Skin epidermis (tissue), 12 donors: ENCODE measurements at regions not wholly inside any gene's neighbourhood (a gene's known extent, or its start where the extent isn't known, plus 50 kb on each side); places are given as distances from the start of the nearest gene placed in this dataset.

ENCODE experiments used
- H3K27ac ChIP-seq, 21 experiments: fragments of 200-600 bp; sonication (generic) in 11 of 21; one replicate each; pipeline ENCODE4 v1.5.0; 2020; ENCODE audit warnings: mild to moderate bottlenecking in 3 of 21, inconsistent platforms in 2 of 21, moderate library complexity in 2 of 21
- H3K4me3 ChIP-seq, 7 experiments: fragments of 200-600 bp; sonication (generic) in 2 of 7; one replicate each; pipeline ENCODE4 v1.5.0; 2020; ENCODE audit warnings: inconsistent platforms in 2 of 7, mild to moderate bottlenecking in 2 of 7, moderate library complexity in 1 of 7

DNA sequence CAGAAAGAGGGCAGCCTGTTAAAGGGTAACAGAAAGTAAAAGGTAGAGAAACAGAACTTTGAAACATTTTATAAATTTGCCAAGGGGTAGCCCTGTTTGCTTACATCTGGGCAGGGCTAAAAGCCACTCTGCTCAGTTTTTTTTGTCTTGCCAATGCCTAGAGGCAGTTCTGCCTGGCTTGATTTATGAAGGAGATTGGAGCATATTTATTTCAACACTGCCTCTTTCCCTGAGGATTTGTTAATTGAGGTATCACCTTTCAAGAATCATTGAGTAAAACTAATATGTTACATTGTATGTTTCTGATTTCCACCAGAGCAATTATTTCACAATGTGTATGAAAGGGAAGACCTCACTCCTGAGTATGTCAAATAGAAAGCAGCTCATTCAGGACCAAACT is 160.8 kb downstream of the GXYLT1 start:
- Histone ChIP-seq H3K4me3 (no peak overlapping the region), H3K27ac (no peak overlapping the region)

- H3K27ac ChIP-seq = no peak overlapping the region
- no peak overlapping the region for H3K4me3 ChIP-seq
These were observed 161.3 kb downstream of the GXYLT1 start for GRCh38 chr12:41983394-41983793.

DNA sequence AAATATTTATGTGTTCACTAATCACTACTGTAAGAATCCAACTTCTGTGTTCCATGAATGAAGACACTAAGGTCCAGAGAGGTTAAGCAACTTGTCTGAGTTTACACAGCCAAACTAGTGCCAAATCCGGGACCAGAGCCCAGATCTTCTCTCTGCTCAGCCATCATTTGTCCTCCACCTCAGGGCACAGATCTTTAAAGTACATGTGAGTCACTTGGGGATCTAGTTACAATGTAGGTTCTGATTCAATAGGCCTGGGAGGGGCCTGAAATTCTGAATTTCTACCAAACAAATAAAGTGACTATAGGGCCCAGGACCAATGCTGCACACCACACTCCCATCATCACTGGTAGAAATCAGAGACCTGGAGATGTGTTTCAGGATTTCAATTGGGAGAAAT is 162.9 kb downstream of the GXYLT1 start:
- Histone ChIP-seq H3K27ac (no peak overlapping the region), H3K4me3 (no peak overlapping the region)

GRCh38 chr12:41981013-41981412 is 163.7 kb downstream of the GXYLT1 start:
- no peak overlapping the region for H3K27ac ChIP-seq
- no peak overlapping the region for H3K4me3 ChIP-seq

DNA sequence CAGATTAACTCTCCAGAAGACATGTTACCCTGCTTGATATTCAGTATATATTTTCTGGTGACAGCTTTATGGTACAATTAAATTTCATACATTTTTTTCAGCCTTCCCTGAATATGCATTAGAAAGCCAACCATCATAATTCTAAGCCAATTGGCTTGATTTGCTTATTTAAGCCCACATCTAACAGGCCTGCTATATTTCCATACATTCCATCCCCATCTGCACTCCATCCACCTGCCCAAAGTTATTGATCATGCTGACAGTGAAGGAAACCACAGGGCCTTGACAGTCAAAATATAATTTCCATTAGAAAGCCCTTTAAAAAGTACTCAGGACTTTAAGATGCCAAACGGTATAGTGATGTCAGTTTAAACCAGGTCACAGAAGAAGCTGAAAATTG is 164.3 kb downstream of the GXYLT1 start:
- Histone ChIP-seq H3K4me3 (no peak overlapping the region), H3K27ac (no peak overlapping the region)

DNA sequence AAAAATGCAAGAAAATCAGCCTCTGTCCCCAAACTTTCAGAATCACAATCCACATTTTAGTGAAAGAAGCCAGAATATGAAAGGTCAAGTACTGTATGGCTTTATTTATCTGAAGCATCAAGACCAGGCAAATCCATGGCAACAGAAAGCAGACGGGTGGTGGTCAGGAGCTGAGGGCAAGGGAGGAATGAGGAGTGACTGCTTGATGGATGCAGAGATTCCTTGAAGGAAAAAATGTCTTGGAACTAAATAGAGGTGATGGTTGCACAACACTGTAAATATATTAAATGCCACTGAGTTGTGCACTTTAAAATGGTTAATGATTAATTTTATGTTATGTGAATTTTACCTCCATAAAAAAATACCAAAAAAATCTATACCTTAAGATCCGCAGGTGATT is 165.1 kb downstream of the GXYLT1 start:
- H3K4me3 ChIP-seq = no peak overlapping the region
- no peak overlapping the region for H3K27ac ChIP-seq

DNA sequence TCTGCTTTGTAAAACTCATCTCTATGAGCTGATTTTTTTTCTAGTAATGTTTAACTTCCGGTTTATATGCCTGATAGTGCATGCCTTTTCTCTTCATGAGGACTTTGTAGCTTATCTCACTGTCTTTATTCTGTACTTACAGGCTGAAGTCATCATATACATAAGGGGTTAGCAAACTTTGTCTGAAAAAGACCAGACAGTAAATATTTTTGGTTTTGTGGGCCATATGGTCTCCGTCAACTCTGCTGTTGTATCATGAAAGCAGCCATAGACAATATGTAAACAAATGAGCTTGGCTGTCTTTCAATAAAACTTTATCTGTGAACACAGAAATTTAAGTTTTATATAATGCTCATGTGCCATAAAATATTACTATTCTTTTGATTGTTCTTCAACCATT is 172.1 kb downstream of the GXYLT1 start:
- no peak overlapping the region for H3K27ac ChIP-seq
- H3K4me3 ChIP-seq = no peak overlapping the region

- no peak overlapping the region for H3K4me3 ChIP-seq
- H3K27ac ChIP-seq = no peak overlapping the region
These were observed 172.5 kb downstream of the GXYLT1 start for GRCh38 chr12:41972196-41972595.

DNA sequence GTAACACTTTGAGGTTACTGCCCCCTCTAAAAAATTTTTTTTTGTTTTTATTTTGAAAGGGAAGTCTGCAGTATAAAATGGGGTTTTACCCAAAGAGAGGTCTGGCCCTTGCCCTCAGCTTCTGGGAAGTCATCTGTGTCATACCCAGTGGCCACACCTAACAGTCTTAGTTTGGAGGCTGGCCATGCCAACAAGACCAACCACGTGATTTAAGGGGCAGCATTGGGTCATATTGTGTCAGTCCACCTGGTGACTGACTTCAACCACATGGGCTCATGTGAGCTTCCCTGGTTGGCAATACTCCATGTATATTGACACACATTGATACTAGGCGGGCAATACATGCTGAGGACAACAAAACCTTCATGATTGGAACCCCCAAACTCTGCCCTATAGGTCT is 173.9 kb downstream of the GXYLT1 start:
- no peak overlapping the region for H3K4me3 ChIP-seq
- H3K27ac ChIP-seq = no peak overlapping the region

DNA sequence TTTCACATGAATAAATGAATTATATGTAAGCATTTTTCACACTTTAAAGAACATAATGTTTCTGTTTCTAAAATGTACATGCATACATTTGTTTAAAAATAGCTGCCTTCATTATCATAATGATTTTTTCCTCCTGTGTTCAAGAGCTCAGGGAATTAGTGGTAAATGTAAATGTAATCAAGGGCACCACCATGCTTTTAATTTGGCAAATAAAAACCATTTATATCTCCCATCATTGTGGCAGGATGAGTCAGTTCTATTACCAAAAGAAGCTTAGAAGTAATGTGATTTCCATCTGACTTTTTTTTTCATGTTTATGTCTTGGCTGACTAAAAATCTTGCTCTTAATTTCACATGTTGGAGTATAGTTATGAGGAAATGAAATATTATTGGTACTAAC is 176.1 kb downstream of the GXYLT1 start:
- Histone ChIP-seq H3K27ac (no peak overlapping the region), H3K4me3 (no peak overlapping the region)

- Histone ChIP-seq H3K4me3 (no peak overlapping the region), H3K27ac (no peak overlapping the region)
These were observed 176.8 kb downstream of the GXYLT1 start for GRCh38 chr12:41967668-41968500.

- no peak overlapping the region for H3K4me3 ChIP-seq
- H3K27ac ChIP-seq = no peak overlapping the region
These were observed 177.8 kb downstream of the GXYLT1 start for GRCh38 chr12:41966916-41967315.

DNA sequence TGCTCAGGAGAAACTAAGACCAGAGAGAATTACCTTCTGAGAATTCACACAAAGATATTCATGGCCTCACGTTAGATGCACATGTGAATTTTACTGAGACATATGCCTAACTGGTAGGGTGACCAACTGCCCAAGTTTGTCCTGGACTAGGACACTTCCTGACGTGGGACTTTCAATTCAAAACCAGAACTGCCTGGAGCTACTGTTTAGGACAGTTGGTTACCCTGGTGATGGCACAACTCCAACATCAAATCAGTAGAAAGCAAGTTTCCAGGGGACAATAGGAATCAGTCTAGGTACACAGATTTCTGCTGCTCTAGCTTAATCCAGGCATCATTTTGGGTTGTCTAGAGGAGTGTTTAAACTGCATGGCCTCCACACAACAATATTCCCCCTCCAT is 178.7 kb downstream of the GXYLT1 start:
- H3K27ac ChIP-seq = no peak overlapping the region
- no peak overlapping the region for H3K4me3 ChIP-seq

GRCh38 chr12:41963398-41963797 is 181.3 kb downstream of the GXYLT1 start:
- no peak overlapping the region for H3K4me3 ChIP-seq

GRCh38 chr12:41962171-41962572 is 182.5 kb downstream of the GXYLT1 start:
- no peak overlapping the region for H3K27ac ChIP-seq
- H3K4me3 ChIP-seq = no peak overlapping the region

More at GRCh38 chr12:41963398-41963797, 181.3 kb downstream of the GXYLT1 start:
- H3K27ac ChIP-seq = no peak overlapping the region

GRCh38 chr12:41959271-41959670 is 185.4 kb downstream of the GXYLT1 start:
- Histone ChIP-seq H3K27ac (no peak overlapping the region), H3K4me3 (no peak overlapping the region)

DNA sequence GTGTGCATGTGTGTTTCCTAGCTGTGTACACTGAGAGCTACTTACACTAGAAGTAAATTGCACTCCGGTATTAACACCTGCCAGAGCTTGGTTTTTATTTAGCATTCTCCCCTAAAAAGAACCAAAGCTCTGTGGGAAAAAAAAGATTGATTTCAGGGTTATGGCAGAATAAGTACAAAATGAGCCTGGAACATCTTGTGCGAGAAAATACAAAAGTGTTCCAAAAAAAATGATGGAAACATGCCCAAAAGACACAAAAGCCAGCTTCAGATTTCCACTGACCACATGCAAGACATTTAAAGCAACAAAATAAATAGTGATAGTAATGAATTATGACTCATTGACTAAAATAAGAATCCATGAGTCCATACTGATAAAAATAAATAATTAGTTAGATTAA is 188.3 kb downstream of the GXYLT1 start:
- H3K4me3 ChIP-seq = no peak overlapping the region
- H3K27ac ChIP-seq = no peak overlapping the region

GRCh38 chr12:41950455-41950854 is 194.2 kb downstream of the GXYLT1 start:
- Histone ChIP-seq H3K4me3 (no peak overlapping the region), H3K27ac (no peak overlapping the region)

GRCh38 chr12:41946106-41946505 is 198.6 kb downstream of the GXYLT1 start:
- H3K27ac ChIP-seq = no peak overlapping the region

DNA sequence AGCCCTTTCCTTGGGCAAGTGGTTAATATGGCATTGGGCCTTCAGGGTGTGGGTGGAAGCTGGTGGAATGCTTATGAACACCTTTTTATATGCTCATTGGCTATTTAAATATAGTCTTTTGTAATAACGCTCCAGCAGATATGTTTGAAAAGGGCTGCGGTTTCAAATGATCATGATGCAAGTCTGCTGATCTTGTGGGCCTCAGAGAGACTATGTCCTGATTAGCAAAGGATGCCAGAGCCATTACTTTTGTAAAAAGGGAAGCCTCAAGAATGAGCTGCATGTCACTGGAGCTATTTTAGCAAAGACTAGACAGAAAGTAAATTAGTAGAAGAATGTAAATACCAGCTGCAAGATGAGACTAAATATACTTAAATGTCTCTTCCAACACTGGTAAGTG is 200.5 kb downstream of the GXYLT1 start:
- Histone ChIP-seq H3K4me3 (no peak overlapping the region), H3K27ac (no peak overlapping the region)

More at GRCh38 chr12:41946106-41946505, 198.6 kb downstream of the GXYLT1 start:
- no peak overlapping the region for H3K4me3 ChIP-seq

- Histone ChIP-seq H3K27ac (no peak overlapping the region), H3K4me3 (no peak overlapping the region)
These were observed 201.0 kb downstream of the GXYLT1 start for GRCh38 chr12:41943671-41944070.

DNA sequence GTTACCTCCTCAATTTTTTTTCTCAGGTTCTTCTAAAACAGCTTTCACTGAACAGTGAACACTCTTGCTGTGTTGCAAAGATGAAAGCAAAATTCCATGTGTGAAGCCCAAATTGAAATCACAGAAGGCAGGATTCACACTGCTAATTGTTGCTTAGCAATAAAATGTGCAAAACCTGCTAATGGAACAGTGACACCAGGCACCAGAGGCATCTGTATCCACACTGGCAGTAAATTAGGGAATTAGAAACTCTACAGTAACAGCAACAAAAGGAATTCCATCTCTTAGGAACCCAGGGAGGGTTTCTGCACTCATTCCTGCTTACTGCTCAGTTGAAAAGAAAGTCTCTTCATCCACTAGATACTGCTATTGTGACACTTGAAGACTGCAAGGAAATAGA is 202.3 kb downstream of the GXYLT1 start:
- H3K27ac ChIP-seq = no peak overlapping the region
- no peak overlapping the region for H3K4me3 ChIP-seq
